ENCODE measurements at regions not wholly inside any gene's neighbourhood (a gene's known extent, or its start where the extent isn't known, plus 50 kb on each side); places are given as distances from the start of the nearest gene placed in this dataset.

DNA sequence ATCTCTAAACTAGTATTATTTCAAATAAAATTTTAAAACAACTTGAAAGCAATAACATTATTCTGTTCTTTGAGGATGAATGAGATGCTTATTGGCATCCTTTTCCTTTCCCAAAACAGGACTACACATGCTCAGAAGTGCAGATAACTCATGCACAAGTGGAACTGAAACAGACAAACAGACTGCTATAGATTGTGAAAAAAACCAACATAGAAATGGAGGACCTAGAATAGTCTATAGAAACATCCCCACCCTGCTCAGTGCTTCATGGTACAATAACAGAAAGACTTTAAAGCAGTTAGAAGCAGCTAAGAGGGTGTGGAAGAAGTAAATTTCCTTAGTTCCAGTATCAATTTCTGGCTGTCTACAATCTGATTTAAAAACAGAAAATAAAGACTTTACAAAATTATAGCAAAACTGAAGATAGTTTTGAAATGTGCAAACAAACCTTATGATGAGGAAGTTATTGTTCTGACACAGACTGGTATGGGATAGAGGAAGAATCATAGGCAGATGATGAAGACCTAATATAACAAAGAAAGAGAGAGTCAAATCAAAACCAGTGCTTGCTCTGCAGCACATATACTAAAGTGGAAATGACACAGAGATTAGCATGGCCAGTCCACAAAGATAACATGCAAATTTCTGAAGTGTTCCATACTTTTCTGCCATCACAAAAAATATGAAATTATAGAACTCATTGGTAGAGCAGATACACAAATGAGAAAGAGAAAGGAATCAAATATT lies 1025.4 kb downstream of the SQOR start:
- Histone ChIP-seq H3K27ac (ENCODE audit: low read length) (no peak overlapping the region), H3K4me1 (ENCODE audit: low read length) (no peaks in the 10 kb centered on the region), H3K36me3 (ENCODE audit: insufficient read depth, low read length) (no peaks in the 10 kb centered on the region), H3K9me2 (replicated peaks; ENCODE audit: insufficient read depth, low read length) (no peaks in the 10 kb centered on the region), H3K9me3 (ENCODE audit: low read length) (peaks cover 67% of the 10 kb centered on the region), H3K9ac (ENCODE audit: low read length) (no peak overlapping the region), H4K20me1 (ENCODE audit: insufficient read depth, low read depth, low read length) (no peaks in the 10 kb centered on the region), H3K4me3 (ENCODE audit: low read length) (no peak overlapping the region), H2AFZ (ENCODE audit: low read length) (no peak overlapping the region), H3K27me3 (ENCODE audit: low read length) (no peaks in the 10 kb centered on the region), H3K4me2 (ENCODE audit: low read depth, low read length, poor library complexity, severe bottlenecking) (no peak overlapping the region), H3K79me2 (ENCODE audit: low read length) (no peaks in the 10 kb centered on the region)
- no peak for DNase-seq

DNA sequence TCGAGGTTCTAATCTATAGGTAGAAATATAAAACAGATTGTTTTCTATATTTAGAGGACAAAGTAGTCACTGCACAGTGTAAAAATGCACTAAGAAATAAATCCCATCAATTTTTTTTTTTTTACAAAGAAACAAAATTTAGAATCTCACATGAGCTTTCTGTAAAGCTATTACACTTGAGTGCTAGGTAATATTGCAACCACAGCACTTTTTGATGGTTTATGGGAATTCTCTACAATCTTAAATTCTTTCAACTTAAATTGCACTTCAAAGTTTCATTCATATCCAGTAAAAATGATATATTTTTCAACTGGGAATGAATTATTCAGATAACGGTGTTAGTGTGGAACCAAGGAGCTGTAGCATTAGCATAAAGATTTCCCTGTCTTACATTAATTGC lies 1035.4 kb downstream of the SQOR start:
- Histone ChIP-seq H3K79me2 (ENCODE audit: low read length) (no peaks in the 10 kb centered on the region), H2AFZ (ENCODE audit: low read length) (no peak overlapping the region), H3K9me3 (ENCODE audit: low read length) (peaks cover 21% of the 10 kb centered on the region), H3K36me3 (ENCODE audit: insufficient read depth, low read length) (no peaks in the 10 kb centered on the region), H3K4me2 (ENCODE audit: low read depth, low read length, poor library complexity, severe bottlenecking) (no peak overlapping the region), H3K4me1 (ENCODE audit: low read length) (no peaks in the 10 kb centered on the region), H4K20me1 (ENCODE audit: insufficient read depth, low read depth, low read length) (no peaks in the 10 kb centered on the region), H3K27me3 (ENCODE audit: low read length) (no peaks in the 10 kb centered on the region), H3K27ac (ENCODE audit: low read length) (no peak overlapping the region), H3K9me2 (replicated peaks; ENCODE audit: insufficient read depth, low read length) (no peaks in the 10 kb centered on the region), H3K4me3 (ENCODE audit: low read length) (no peak overlapping the region), H3K9ac (ENCODE audit: low read length) (no peak overlapping the region)
- no peak for DNase-seq

DNA sequence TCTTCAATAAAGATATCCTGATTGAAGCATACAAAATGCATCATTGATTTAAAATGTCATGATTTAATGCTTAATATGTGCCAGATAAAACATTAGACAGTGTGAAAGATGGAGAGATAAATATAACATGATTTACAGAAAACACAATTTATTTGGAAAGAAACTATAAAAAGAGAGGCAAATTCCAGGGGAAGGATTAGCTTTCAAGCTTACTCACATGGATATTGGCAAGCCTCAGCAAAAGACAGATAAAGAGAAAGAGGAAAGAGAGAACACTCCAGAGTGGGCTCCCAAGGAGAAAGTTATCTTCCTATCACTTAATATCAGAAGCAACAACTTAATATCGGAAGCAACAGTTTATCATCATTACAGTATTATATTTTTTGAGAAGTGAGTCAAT lies 1036.5 kb downstream of the SQOR start:
- Histone ChIP-seq H3K27me3 (ENCODE audit: low read length) (no peaks in the 10 kb centered on the region), H2AFZ (ENCODE audit: low read length) (no peak overlapping the region), H3K9ac (ENCODE audit: low read length) (no peak overlapping the region), H3K27ac (ENCODE audit: low read length) (no peak overlapping the region), H3K36me3 (ENCODE audit: insufficient read depth, low read length) (no peaks in the 10 kb centered on the region), H4K20me1 (ENCODE audit: insufficient read depth, low read depth, low read length) (no peaks in the 10 kb centered on the region), H3K79me2 (ENCODE audit: low read length) (no peaks in the 10 kb centered on the region), H3K9me3 (ENCODE audit: low read length) (peaks cover 22% of the 10 kb centered on the region), H3K4me1 (ENCODE audit: low read length) (no peaks in the 10 kb centered on the region), H3K4me3 (ENCODE audit: low read length) (no peak overlapping the region), H3K9me2 (replicated peaks; ENCODE audit: insufficient read depth, low read length) (no peaks in the 10 kb centered on the region), H3K4me2 (ENCODE audit: low read depth, low read length, poor library complexity, severe bottlenecking) (no peak overlapping the region)
- no peak for DNase-seq

DNA sequence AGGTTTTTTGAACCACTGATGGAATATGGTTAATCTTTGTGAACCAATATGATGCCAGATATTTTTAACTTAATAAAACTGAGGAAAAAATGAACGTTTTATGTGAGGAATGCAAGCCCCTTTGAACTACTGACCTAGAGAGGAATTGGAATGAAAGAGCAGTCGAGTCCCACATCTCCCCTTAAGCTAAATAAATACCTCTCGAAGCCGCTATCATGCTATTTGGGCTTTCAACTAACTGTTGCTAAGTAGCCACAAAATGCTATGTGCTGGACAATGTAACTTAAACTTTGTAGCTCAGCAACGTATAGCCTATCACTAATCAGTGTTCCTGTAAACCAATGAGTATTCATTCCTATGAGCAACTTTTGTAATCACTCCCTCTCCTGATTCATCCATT lies 1037.2 kb downstream of the SQOR start:
- no peak for DNase-seq
- Histone ChIP-seq H4K20me1 (ENCODE audit: insufficient read depth, low read depth, low read length) (no peaks in the 10 kb centered on the region), H3K4me3 (ENCODE audit: low read length) (no peak overlapping the region), H3K79me2 (ENCODE audit: low read length) (no peaks in the 10 kb centered on the region), H3K27ac (ENCODE audit: low read length) (no peak overlapping the region), H2AFZ (ENCODE audit: low read length) (no peak overlapping the region), H3K9me3 (ENCODE audit: low read length) (peaks cover 25% of the 10 kb centered on the region), H3K36me3 (ENCODE audit: insufficient read depth, low read length) (no peaks in the 10 kb centered on the region), H3K4me2 (ENCODE audit: low read depth, low read length, poor library complexity, severe bottlenecking) (no peak overlapping the region), H3K27me3 (ENCODE audit: low read length) (no peaks in the 10 kb centered on the region), H3K9me2 (replicated peaks; ENCODE audit: insufficient read depth, low read length) (no peaks in the 10 kb centered on the region), H3K4me1 (ENCODE audit: low read length) (no peaks in the 10 kb centered on the region), H3K9ac (ENCODE audit: low read length) (no peak overlapping the region)

DNA sequence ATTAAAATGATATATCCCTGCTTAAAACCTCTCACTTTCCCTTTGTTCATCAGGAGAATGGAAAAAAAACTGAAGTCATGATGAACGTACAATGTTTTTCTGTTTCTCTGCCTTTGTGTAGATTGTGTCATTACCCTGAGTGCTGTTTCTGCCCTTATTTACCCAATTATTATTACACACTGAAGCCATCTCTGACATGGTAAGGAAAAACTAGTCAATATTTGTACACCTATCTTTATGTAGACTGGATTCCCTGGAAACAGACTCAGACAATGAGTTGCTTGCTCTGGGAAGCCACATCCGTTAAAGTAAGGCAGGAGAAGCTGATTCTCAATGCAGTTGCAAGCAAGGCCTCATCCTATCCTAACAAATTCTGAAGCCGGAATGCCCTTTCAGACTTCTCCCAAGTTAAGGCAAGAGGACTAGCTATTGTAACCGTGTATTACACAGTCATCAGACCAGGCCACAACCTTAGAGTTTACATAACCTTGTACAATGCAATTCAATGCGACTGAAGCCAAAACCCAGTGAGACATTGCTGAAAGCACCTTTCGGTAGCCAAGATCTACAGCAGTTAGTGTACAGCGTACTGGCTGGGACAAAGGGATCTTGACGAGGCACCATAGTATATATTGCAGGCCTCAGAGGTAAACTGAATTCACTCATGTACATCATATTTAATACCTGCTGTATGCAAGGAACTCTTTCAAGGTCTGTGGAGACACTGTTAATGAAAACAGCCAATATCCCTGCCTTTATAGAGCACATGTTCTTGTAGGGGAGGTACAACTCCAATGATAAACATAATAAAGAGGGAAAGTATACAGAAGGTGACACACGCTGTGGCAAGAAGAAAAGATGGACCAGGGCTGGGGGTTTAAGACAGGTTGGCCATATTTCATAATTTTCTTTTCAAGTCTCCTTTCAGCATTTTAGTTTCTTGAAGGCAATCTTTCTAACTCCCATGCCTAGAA lies 1040.8 kb upstream of the SEMA6D start:
- Histone ChIP-seq H3K27ac (ENCODE audit: low read length) (no peak overlapping the region), H3K79me2 (ENCODE audit: low read length) (no peaks in the 10 kb centered on the region), H3K4me1 (ENCODE audit: low read length) (no peaks in the 10 kb centered on the region), H3K9me2 (replicated peaks; ENCODE audit: insufficient read depth, low read length) (no peaks in the 10 kb centered on the region), H3K9ac (ENCODE audit: low read length) (no peak overlapping the region), H2AFZ (ENCODE audit: low read length) (no peak overlapping the region), H3K27me3 (ENCODE audit: low read length) (no peaks in the 10 kb centered on the region), H4K20me1 (ENCODE audit: insufficient read depth, low read depth, low read length) (no peaks in the 10 kb centered on the region), H3K4me3 (ENCODE audit: low read length) (no peak overlapping the region), H3K4me2 (ENCODE audit: low read depth, low read length, poor library complexity, severe bottlenecking) (no peak overlapping the region), H3K9me3 (ENCODE audit: low read length) (peaks cover 23% of the 10 kb centered on the region), H3K36me3 (ENCODE audit: insufficient read depth, low read length) (no peaks in the 10 kb centered on the region)
- DNase-seq = no peak

DNA sequence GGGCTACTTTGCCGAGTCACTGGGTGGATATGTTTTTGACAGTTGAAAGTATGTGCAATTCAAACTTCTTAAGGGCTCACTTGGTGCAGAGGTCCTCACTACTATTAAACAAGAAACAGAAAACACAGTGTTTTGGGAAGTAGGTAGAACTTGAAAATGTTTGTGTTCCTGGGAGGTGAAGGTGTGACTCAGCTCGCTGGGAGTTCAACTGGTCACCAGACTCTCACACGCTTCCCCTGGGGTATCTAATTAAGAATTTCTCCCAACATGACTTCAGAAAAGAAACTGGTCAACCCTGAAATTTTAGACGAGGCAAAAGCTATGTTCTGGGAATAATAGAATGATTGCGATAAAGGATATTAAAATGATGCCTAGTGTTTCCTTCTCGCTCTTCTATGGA lies 1039.8 kb upstream of the SEMA6D start:
- H3K9ac ChIP-seq (ENCODE audit: low read length) = no peak overlapping the region
- H3K36me3 ChIP-seq (ENCODE audit: insufficient read depth, low read length) = no peaks in the 10 kb centered on the region
- no peaks in the 10 kb centered on the region for H3K4me1 ChIP-seq (ENCODE audit: low read length)
- H3K9me3 ChIP-seq (ENCODE audit: low read length) = peaks cover 23% of the 10 kb centered on the region
- no peaks in the 10 kb centered on the region for H3K27me3 ChIP-seq (ENCODE audit: low read length)
- H3K4me3 ChIP-seq (ENCODE audit: low read length) = no peak overlapping the region
- no peak overlapping the region for H2AFZ ChIP-seq (ENCODE audit: low read length)
- H3K27ac ChIP-seq (ENCODE audit: low read length) = no peak overlapping the region
- no peaks in the 10 kb centered on the region for H3K9me2 ChIP-seq (replicated peaks; ENCODE audit: insufficient read depth, low read length)
- no peak overlapping the region for H3K4me2 ChIP-seq (ENCODE audit: low read depth, low read length, poor library complexity, severe bottlenecking)
- no peak for DNase-seq
- no peaks in the 10 kb centered on the region for H4K20me1 ChIP-seq (ENCODE audit: insufficient read depth, low read depth, low read length)
- no peaks in the 10 kb centered on the region for H3K79me2 ChIP-seq (ENCODE audit: low read length)

DNA sequence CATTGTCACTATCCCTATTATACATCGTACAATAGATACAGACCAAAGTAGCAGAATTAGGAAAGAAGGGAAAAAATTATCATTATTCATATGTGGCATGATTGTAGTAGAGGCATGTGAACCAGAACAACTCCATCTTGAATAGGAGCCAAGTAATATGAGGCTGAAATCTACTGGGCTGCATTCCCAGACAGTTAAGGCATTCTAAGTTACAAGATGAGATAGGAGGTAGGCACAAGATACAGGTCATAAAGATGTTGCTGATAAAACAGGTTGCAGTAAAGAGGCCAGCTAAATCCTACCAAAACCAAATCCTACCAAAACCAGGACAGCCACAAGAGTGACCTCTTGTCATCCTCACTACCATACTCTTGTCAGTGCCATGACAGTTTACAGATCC lies 1035.4 kb upstream of the SEMA6D start:
- Histone ChIP-seq H3K79me2 (ENCODE audit: low read length) (no peaks in the 10 kb centered on the region), H3K9me2 (replicated peaks; ENCODE audit: insufficient read depth, low read length) (no peaks in the 10 kb centered on the region), H3K4me2 (ENCODE audit: low read depth, low read length, poor library complexity, severe bottlenecking) (no peak overlapping the region), H3K9ac (ENCODE audit: low read length) (no peak overlapping the region), H2AFZ (ENCODE audit: low read length) (no peak overlapping the region), H3K36me3 (ENCODE audit: insufficient read depth, low read length) (no peaks in the 10 kb centered on the region), H3K4me3 (ENCODE audit: low read length) (no peak overlapping the region), H3K27ac (ENCODE audit: low read length) (no peak overlapping the region), H3K4me1 (ENCODE audit: low read length) (no peaks in the 10 kb centered on the region), H3K9me3 (ENCODE audit: low read length) (peaks cover 28% of the 10 kb centered on the region), H4K20me1 (ENCODE audit: insufficient read depth, low read depth, low read length) (no peaks in the 10 kb centered on the region), H3K27me3 (ENCODE audit: low read length) (no peaks in the 10 kb centered on the region)
- DNase-seq = no peak

DNA sequence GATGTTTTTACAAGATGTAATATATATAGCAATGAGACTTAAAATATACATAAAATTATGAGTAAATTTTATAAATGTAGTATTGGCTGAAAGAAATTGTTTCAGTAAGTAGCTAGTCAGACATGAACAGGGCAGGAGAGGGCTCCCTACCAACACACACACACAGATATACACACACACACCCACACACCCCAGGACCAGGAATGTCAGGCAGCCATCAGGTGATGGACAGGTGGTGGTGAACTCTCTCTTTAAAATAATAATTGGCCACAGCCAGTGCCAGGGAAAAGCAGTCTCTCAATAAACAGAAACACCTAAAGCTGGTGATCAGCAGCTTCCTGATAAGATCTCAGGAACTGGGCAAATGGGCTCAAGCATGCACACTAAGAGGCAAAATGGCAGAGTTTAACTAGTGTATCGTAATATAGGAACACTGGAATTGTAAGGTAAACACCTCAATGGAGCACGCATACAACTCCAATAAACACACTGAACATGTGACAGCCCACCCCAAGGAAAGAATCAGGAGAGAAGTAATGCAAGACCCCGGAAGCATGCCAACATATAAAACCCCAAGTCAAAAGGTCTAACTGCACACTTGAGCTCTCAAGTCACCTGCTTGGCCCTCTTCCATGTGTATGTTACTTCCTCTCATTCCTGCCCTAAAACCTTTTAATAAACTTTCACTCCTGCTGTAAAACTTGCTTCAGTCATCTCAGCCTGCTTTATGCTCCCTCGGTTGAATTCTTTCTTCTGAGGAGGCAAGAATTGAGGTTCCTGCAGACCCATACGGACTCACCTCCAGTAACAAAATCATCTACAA lies 1034.1 kb upstream of the SEMA6D start:
- Histone ChIP-seq H3K9ac (ENCODE audit: low read length) (no peak overlapping the region), H3K36me3 (ENCODE audit: insufficient read depth, low read length) (no peaks in the 10 kb centered on the region), H3K79me2 (ENCODE audit: low read length) (no peaks in the 10 kb centered on the region), H3K27ac (ENCODE audit: low read length) (no peak overlapping the region), H3K27me3 (ENCODE audit: low read length) (no peaks in the 10 kb centered on the region), H3K9me3 (ENCODE audit: low read length) (peaks cover 37% of the 10 kb centered on the region), H3K4me1 (ENCODE audit: low read length) (no peaks in the 10 kb centered on the region), H3K4me2 (ENCODE audit: low read depth, low read length, poor library complexity, severe bottlenecking) (no peak overlapping the region), H3K9me2 (replicated peaks; ENCODE audit: insufficient read depth, low read length) (no peaks in the 10 kb centered on the region), H2AFZ (ENCODE audit: low read length) (no peak overlapping the region), H4K20me1 (ENCODE audit: insufficient read depth, low read depth, low read length) (no peaks in the 10 kb centered on the region), H3K4me3 (ENCODE audit: low read length) (no peak overlapping the region)
- no peak for DNase-seq
